Testis (tissue), 2 donors: ENCODE measurements at regions not wholly inside any gene's neighbourhood (a gene's known extent, or its start where the extent isn't known, plus 50 kb on each side); places are given as distances from the start of the nearest gene placed in this dataset.

Source experiments
- CTCF ChIP-seq, 3 experiments: fragments of 450-650 bp in 2 of 3; fragments of 200-600 bp in 1 of 3; sonication (generic) in 1 of 3; IDR thresholded peaks; one replicate each; pipeline ENCODE4 v1.5.1; 2016 to 2019; ENCODE audit warnings: antibody characterized with exemption in 3 of 3, mild to moderate bottlenecking in 2 of 3, moderate library complexity in 1 of 3
- POLR2A ChIP-seq: fragments of 450-650 bp; IDR thresholded peaks from one replicate; pipeline ENCODE4 v1.6.1; 2017; ENCODE audit warnings: antibody characterized with exemption, mild to moderate bottlenecking, moderate library complexity

DNA sequence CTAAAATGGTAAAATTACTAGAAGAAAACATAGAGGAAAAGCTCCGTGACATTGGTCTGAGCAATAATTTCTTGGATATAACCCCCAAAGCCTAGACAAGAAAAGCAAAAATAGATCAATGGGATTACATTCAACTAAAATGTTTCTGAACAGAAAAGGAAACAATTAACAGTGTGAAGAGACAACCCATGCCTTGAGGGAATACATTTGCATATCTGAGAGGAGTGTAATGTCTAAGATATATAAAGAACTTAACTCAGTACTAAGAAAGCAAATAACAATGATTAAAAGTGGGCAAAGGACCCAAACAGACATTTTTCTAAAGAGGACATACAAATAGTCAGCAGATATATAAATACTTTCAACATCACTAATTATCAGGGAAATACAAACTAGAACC lies 206.2 kb downstream of the VAPA start:
- TF ChIP-seq POLR2A (no peak), CTCF (IDR thresholded peaks at IDR 0.05) (no peak)
